Astrocyte of the spinal cord (primary cell): ENCODE measurements at regions not wholly inside any gene's neighbourhood (a gene's known extent, or its start where the extent isn't known, plus 50 kb on each side); places are given as distances from the start of the nearest gene placed in this dataset.

Experiments used
- DNase-seq: peaks from one replicate; pipeline ENCODE4 v3.0.0; 2011; ENCODE audit warnings: low read depth, low spot score
- H3K4me3 ChIP-seq: 2 replicates; pipeline ENCODE4 v1.5.1; 2011; ENCODE audit warnings: low read depth, mild to moderate bottlenecking, low read length, moderate library complexity
- in situ Hi-C: cut with HindIII; loops from 2 replicates; pipeline ENCODE4 v1.10.0; 2017; ENCODE audit warnings: low sequenced_read_pairs
- TF ChIP-seq, protein P1 (sequence below): IDR thresholded peaks from 2 replicates; pipeline ENCODE4 v1.5.1; 2012; ENCODE audit warnings: low read depth, mild to moderate bottlenecking, low read length, inconsistent platforms

DNA sequence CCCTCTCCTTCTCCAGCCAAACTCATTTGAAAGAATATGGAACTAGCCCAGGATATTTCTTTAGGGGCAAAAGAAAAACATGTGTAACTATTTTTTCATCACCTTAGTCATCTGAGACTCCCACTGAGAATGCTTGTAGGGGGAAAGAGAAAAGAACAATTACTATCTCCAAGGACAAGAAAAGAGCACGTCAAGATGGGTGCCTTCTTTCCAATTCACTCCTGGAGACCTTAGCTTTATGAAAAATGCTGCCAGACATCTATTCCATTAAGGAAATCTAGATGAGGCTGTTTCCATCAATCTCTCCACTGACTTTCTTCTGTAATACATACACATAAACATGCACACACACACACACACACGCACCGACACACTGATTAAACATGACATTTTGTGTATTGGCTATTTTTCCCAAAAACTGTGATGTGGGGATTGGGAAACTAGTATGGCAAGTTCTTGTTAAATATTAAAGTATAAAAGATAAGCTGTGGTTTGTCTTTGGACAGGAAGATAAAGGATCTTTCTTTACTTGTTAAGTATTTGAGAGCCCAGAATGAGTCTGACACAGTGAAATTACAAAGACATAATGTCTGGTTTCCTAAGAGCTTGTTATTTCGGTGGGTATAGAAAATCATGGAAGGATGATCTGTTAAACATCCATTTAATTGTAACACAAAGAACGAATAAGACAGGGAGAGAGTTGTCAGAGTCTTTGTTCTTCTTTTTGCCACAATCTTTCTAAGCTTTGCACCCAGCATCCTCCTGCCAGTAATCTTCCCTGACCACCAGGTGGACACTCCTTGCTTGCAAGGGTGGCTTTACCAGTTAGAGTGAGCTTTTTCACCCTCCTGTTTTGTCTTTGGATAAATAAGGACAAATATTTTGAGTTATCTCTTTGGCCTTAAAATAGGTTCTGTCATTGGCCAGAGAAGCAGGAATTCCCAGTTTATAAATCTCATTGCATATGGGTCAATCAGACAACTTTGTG lies 177.3 kb upstream of the TMEM72 start:
- in situ Hi-C loops, result no loop called here
- DNase-seq, result no peak
- TF ChIP-seq, protein P1, sequence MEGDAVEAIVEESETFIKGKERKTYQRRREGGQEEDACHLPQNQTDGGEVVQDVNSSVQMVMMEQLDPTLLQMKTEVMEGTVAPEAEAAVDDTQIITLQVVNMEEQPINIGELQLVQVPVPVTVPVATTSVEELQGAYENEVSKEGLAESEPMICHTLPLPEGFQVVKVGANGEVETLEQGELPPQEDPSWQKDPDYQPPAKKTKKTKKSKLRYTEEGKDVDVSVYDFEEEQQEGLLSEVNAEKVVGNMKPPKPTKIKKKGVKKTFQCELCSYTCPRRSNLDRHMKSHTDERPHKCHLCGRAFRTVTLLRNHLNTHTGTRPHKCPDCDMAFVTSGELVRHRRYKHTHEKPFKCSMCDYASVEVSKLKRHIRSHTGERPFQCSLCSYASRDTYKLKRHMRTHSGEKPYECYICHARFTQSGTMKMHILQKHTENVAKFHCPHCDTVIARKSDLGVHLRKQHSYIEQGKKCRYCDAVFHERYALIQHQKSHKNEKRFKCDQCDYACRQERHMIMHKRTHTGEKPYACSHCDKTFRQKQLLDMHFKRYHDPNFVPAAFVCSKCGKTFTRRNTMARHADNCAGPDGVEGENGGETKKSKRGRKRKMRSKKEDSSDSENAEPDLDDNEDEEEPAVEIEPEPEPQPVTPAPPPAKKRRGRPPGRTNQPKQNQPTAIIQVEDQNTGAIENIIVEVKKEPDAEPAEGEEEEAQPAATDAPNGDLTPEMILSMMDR, result peak; percentile 42
- H3K4me3 ChIP-seq, result no peak overlapping the region

DNA sequence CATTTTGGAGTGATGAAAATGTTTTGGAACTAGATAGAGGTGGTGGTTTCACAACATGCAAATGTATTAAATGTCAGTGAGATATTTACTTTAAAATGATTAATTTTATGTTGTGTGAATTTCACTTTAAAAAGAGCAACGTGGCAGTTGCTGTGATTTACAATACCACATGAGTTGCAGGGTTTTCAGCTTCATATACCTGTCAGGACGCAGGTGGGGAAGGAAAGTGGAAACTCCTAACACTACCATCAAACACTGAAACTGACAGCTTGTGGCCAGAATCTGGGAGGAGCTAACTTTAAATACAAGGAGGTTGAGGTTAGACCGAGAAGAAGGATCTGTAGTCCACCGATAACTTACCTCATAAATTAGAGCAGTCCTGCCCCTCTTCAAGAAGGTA lies 168.9 kb upstream of the TMEM72 start:
- no peak overlapping the region for H3K4me3 ChIP-seq
- TF ChIP-seq, protein P1, result no peak
- no peak for DNase-seq
- in situ Hi-C loops, result no loop called here

- in situ Hi-C loops, result no loop called here
These were observed 167.6 kb upstream of the TMEM72 start for GRCh38 chr10:44743535-44743934.

GRCh38 chr10:44745920-44746319 lies 165.2 kb upstream of the TMEM72 start:
- DNase-seq, result no peak
- no peak overlapping the region for H3K4me3 ChIP-seq
- in situ Hi-C loops, result no loop called here
- TF ChIP-seq, protein P1, result no peak

More at GRCh38 chr10:44743535-44743934, 167.6 kb upstream of the TMEM72 start:
- H3K4me3 ChIP-seq, result no peak overlapping the region
- no peak for DNase-seq
- TF ChIP-seq, protein P1, result no peak

DNA sequence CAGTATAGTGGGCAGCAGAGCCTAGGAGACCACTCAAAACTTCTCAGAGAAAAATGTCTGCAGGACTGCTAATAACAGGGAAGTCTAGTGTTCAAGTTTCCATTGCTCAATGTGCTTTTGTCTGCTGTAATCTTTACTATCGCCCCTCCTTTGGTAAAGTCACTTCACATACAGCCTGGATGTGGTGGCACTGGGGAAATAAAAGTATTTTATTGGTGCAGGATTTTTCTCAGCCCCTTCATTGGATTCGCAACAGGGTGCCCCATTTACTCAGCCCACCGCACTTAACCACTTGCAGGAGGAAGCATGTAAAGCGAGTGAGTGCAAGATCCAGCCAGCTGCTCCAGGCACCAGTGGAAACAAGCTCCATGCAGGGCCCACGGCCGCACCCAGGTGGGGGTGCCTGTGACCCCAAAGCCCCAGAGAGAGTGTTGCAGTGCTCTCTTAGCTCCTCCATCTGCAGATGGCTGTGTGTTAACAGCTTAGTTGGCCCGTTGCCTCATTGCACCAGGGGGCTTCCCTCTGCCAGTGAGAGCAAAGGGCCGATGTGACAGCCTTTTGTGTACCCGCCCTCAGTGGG lies 163.5 kb upstream of the TMEM72 start:
- in situ Hi-C loops, result no loop called here
- H3K4me3 ChIP-seq, result no peak overlapping the region
- DNase-seq, result no peak
- TF ChIP-seq, protein P1, result no peak

DNA sequence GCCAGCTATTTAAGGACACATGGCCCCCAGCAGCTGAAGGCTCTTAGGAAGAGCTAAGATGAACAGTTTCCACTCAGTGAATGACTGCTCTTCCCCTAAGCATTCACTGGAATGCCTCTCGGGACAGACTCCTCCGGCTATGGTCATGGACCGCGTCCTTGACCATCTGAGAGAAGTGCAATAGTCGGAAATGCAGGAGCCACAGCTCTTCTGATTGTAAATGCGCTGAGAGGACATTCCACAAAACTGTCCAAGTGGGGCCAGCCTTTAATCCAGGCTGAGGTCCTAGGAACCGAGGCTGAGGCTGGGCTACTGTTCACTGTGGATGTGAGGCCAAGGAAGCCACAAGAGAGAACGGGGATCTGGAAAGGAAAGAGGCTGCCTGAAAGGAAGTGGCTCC lies 162.0 kb upstream of the TMEM72 start:
- TF ChIP-seq, protein P1, result no peak
- DNase-seq, result no peak
- in situ Hi-C loops, result no loop called here
- H3K4me3 ChIP-seq, result no peak overlapping the region
